CD4-positive, alpha-beta T cell (primary cell): ENCODE measurements at regions not wholly inside any gene's neighbourhood (a gene's known extent, or its start where the extent isn't known, plus 50 kb on each side); places are given as distances from the start of the nearest gene placed in this dataset.
"Not testable (repeated sequence)": the region's sequence is repeated elsewhere in the genome, so short reads cannot be mapped to it uniquely, and the experiment has no call there.

Experiments used
- ATAC-seq: fragments of 200-7000 bp; cut with Tn5 transposase; one replicate; pipeline ENCODE4 v1.10.0; 2022; ENCODE audit warnings: mild to moderate bottlenecking; ENCODE audit not compliant: poor library complexity
- CTCF ChIA-PET: fragments of 350-600 bp; sonication (Branson Sonifier 250); formaldehyde crosslinking; loops from one replicate; lab custom pipeline; 2021; ENCODE audit warnings: antibody characterized with exemption, inconsistent platforms; lab: Charles Lee
- POLR2A ChIA-PET: fragments of 350-600 bp; sonication (Branson Sonifier 250); formaldehyde crosslinking; loops from one replicate; lab custom pipeline; 2021; ENCODE audit warnings: antibody characterized with exemption, inconsistent platforms; lab: Charles Lee
- DNase-seq, 14 experiments: peaks; one replicate each; pipeline ENCODE4 v3.0.0-alpha.2; 2013 to 2020; ENCODE audit warnings: mixed read lengths in 2 of 14
- H3K27ac ChIP-seq, 2 donors: one replicate each; pipeline versions ENCODE4 v1.5.1 to v1.7.0; 2013; ENCODE audit warnings: low read length in 2 of 2, low read depth in 1 of 2, mild to moderate bottlenecking in 1 of 2
- H3K27me3 ChIP-seq, 2 experiments: 1 replicate in 1 of 2; 2 replicates in 1 of 2; pipeline versions ENCODE4 v1.6.1 to v1.7.0; 2013; ENCODE audit warnings: low read length in 2 of 2, control low read depth in 1 of 2, mild to moderate bottlenecking in 1 of 2, moderate library complexity in 1 of 2; ENCODE audit not compliant: insufficient read depth in 2 of 2, control insufficient read depth in 1 of 2
- H3K36me3 ChIP-seq: one replicate; pipeline ENCODE4 v1.6.1; 2013; ENCODE audit warnings: low read length, control low read depth; ENCODE audit not compliant: insufficient read depth
- H3K4me1 ChIP-seq: one replicate; pipeline ENCODE4 v1.6.1; 2013; ENCODE audit warnings: low read length, control low read depth; ENCODE audit not compliant: insufficient read depth
- H3K4me3 ChIP-seq: one replicate; pipeline ENCODE4 v1.5.1; 2013; ENCODE audit warnings: mild to moderate bottlenecking, low read length, moderate library complexity
- H3K9me3 ChIP-seq, 2 experiments: 1 replicate in 1 of 2; 2 replicates in 1 of 2; pipeline versions ENCODE4 v1.6.1 to v1.7.0; 2013; ENCODE audit warnings: low read length in 2 of 2, mild to moderate bottlenecking in 2 of 2, control low read depth in 1 of 2, moderate library complexity in 1 of 2; ENCODE audit not compliant: control insufficient read depth in 1 of 2, insufficient read depth in 1 of 2
- H3K27ac Mint-ChIP-seq: one replicate; pipeline ENCODE4 v1.8.0; 2020; ENCODE audit warnings: mixed read lengths
- H3K27me3 Mint-ChIP-seq: one replicate; pipeline ENCODE4 v1.8.0; 2021; ENCODE audit warnings: mixed read lengths
- H3K36me3 Mint-ChIP-seq: one replicate; pipeline ENCODE4 v1.8.0; 2021; ENCODE audit warnings: low read depth, mixed read lengths
- H3K4me1 Mint-ChIP-seq: one replicate; pipeline ENCODE4 v1.8.0; 2021; ENCODE audit warnings: low read depth, mixed read lengths
- H3K4me3 Mint-ChIP-seq: one replicate; pipeline ENCODE4 v1.8.0; 2020; ENCODE audit warnings: mild to moderate bottlenecking, mixed read lengths
- H3K9me3 Mint-ChIP-seq: one replicate; pipeline ENCODE4 v1.8.0; 2020; ENCODE audit warnings: mixed read lengths
- intact Hi-C, 2 experiments: fragments of 100-400 bp; cut with DNase I in 1 of 2; cut with micrococcal nuclease in 1 of 2; formaldehyde crosslinking; loops; one replicate each; pipeline versions ENCODE4 v1.15.1 to v1.9.0; 2023 to 2025; cut with DNase I, micrococcal nuclease
- TF ChIP-seq, protein P1 (sequence below): fragments of 200-600 bp; IDR thresholded peaks from one replicate; pipeline ENCODE4 v1.8.0; 2022; ENCODE audit warnings: antibody characterized with exemption, mild to moderate bottlenecking

DNA sequence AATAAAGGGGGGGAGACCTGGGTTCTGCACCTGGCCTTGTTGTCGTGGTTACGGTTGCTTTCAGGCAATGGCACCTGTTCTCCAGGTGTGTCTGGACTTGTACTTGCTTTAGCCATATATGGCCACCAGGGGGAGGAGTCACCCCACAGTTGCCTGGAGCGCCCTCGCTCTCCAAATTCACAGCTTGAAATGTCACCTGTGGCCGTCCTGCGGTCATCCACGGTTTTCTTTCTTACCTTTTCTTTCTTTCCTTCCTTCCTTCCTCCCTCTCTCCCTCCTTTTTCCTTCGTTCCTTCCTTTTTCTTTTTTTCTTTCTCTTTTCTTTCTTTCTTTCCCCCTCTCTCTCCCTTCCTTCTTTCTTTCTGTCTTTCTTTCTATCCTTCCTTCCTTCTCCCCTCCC is 157.2 kb upstream of the ZNF92 start:
- Histone ChIP-seq H3K4me3 (no peak overlapping the region), H3K36me3 (no peaks in the 10 kb centered on the region), H3K27ac (no peak overlapping the region), H3K9me3 (no peaks in the 10 kb centered on the region), H3K27me3 (no peaks in the 10 kb centered on the region), H3K4me1 (peaks cover 4% of the 10 kb centered on the region)
- Mint-ChIP-seq H3K36me3 (no peaks in the 10 kb centered on the region), H3K9me3 (no peaks in the 10 kb centered on the region), H3K27ac (no peak overlapping the region), H3K4me3 (no peak overlapping the region), H3K27me3 (no peaks in the 10 kb centered on the region), H3K4me1 (no peaks in the 10 kb centered on the region)
- TF ChIP-seq, protein P1, sequence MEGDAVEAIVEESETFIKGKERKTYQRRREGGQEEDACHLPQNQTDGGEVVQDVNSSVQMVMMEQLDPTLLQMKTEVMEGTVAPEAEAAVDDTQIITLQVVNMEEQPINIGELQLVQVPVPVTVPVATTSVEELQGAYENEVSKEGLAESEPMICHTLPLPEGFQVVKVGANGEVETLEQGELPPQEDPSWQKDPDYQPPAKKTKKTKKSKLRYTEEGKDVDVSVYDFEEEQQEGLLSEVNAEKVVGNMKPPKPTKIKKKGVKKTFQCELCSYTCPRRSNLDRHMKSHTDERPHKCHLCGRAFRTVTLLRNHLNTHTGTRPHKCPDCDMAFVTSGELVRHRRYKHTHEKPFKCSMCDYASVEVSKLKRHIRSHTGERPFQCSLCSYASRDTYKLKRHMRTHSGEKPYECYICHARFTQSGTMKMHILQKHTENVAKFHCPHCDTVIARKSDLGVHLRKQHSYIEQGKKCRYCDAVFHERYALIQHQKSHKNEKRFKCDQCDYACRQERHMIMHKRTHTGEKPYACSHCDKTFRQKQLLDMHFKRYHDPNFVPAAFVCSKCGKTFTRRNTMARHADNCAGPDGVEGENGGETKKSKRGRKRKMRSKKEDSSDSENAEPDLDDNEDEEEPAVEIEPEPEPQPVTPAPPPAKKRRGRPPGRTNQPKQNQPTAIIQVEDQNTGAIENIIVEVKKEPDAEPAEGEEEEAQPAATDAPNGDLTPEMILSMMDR: peak; percentile 66
- intact Hi-C loops: no loop called here
- ChIA-PET CTCF (interaction anchor here (0.7 to 0.8 kb wide), 2 partner anchors 266 to 356 kb away, joined by 3 to 6 read pairs; no protein-coding TSS in a partner anchor), POLR2A (no interaction called here)
- DNase-seq: peak; percentile 26 to 84 (median 42)
- peak; percentile 77 for ATAC-seq

DNA sequence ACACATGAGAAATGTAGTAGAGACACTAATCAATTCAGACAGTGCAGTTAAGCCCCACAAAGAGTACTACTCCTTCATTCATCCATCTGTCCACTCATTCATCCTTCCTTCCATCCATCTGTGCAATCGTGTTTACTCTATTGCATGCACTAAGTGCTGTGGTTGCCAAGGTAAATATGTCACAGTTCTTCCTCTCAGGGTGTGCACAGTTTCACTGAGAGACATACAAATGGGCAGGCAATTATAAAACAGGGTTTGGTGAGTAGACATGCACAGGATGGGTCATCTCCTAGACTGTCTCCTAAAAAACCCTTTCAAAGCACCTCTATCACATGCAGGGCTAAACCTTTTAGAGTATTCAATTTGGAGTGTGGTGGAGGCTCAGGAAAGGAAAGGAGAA is 160.4 kb upstream of the ZNF92 start:
- H3K4me1 Mint-ChIP-seq, H3K27me3 ChIP-seq, H3K4me3 ChIP-seq, intact Hi-C loops, H3K4me3 Mint-ChIP-seq, H3K9me3 ChIP-seq, ATAC-seq, DNase-seq, H3K36me3 Mint-ChIP-seq, H3K27ac ChIP-seq, H3K4me1 ChIP-seq, H3K27ac Mint-ChIP-seq, H3K36me3 ChIP-seq, CTCF ChIA-PET, POLR2A ChIA-PET, H3K9me3 Mint-ChIP-seq, H3K27me3 Mint-ChIP-seq: not testable (repeated sequence)

DNA sequence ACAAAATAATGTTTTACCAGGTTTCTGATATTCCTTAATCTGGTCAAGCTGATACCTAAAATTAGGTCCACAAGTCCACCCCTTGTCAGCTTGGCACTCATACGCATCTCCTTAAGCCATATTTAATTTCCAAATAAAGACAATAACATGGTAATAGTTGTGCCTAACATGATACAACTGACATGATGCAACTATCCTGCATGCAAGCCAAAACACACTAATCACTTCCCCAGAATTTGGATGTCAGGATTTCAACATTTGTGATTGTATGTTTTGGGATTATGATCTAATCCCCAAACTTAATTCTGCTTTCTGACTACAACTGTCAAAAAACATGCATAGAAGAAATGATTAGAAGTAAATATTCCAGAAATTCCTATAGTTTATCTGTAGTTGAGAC is 174.4 kb upstream of the ZNF92 start:
- H3K36me3 Mint-ChIP-seq, CTCF ChIA-PET, H3K27me3 ChIP-seq, intact Hi-C loops, H3K27ac Mint-ChIP-seq, H3K4me3 Mint-ChIP-seq, H3K4me1 Mint-ChIP-seq, H3K4me3 ChIP-seq, H3K9me3 Mint-ChIP-seq, H3K27me3 Mint-ChIP-seq, H3K9me3 ChIP-seq, H3K4me1 ChIP-seq, ATAC-seq, H3K27ac ChIP-seq, H3K36me3 ChIP-seq, POLR2A ChIA-PET, DNase-seq: not testable (repeated sequence)

DNA sequence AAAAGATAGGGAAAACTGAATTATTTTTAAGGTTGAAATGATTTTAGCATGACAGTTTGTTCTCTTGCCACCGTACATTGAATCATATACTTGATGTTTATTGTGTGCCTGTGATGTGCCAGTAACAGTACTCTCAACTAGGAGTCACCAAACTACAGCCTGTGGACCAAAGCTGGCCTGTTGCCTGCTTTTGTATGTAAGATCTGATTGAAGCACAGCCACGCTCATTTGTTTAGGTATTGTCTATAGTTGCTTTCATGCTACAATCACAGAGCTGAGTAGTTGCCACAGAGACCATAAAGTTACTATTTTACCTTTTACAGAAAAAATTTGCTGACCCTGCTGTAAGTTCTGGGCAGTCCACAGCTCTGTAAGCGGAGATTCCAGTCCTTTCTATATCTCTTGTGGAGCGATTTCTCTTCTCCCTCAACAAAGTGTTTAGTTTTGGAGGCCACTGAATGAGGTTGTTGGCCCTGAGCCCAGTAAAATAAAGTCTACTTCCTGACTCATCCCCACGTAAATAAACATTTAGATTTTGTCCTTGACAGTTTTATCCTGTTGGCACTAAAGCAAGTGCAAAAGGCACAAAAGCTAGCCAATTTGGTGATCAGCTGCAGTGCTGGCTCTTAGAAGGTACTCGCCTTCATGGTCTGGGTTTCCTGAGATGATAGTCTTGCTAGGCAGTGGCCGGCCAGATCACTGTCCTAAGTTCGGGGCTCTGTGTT is 180.2 kb upstream of the ZNF92 start:
- H3K9me3 Mint-ChIP-seq, CTCF ChIA-PET, intact Hi-C loops: not testable (repeated sequence)

DNA sequence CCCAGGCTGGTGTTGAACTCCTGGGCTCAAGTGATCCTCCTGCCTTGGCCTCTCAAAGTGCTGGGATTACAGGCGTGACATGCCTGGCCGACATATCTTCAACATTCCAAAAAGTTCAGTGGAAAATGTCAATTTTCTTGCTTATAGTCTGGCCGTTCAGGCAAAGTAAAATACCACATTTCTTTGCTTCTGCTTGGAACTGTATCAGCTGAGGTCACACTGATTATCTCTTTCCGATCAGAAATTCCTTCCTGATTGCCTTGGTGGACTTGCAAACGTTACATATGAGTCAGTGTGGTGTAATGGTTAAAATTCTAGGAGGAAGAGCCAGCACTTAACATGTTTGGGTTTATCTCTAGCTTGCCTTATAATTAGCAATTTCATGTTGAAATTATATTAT is 170.6 kb upstream of the ERV3-1 start:
- H3K4me3 Mint-ChIP-seq: not testable (repeated sequence)

More for the DNA sequence above, 180.2 kb upstream of the ZNF92 start:
- DNase-seq, H3K27ac ChIP-seq, H3K36me3 ChIP-seq, H3K27me3 Mint-ChIP-seq, POLR2A ChIA-PET, H3K4me3 ChIP-seq, H3K9me3 ChIP-seq, H3K27ac Mint-ChIP-seq, H3K36me3 Mint-ChIP-seq, H3K4me1 Mint-ChIP-seq, ATAC-seq, H3K27me3 ChIP-seq, H3K4me3 Mint-ChIP-seq, H3K4me1 ChIP-seq: not testable (repeated sequence)

DNA sequence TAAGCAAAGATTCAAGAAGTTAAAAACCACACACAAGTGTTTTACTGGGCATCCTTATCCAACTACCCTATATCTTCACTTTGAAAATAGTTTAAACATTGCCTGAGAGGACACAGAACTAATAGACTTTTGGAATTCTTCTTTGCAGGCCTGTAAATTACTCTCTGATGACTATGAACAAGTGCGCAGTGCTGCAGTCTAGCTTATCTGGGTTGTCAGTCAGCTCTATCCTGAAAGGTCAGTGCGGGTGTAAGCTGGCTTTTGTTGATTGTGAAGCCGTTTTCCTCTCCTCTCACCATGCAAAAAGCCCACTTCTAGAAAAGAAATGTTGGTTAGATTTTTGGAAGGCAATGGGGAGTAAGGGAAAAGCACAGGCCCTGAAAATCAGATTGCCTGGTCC is 143.6 kb upstream of the ERV3-1 start:
- POLR2A ChIA-PET, H3K27me3 ChIP-seq, ATAC-seq, H3K27me3 Mint-ChIP-seq, H3K36me3 ChIP-seq, H3K4me1 ChIP-seq, DNase-seq, H3K4me3 Mint-ChIP-seq, H3K9me3 Mint-ChIP-seq, CTCF ChIA-PET, H3K27ac Mint-ChIP-seq, H3K27ac ChIP-seq, H3K9me3 ChIP-seq, H3K4me3 ChIP-seq, H3K4me1 Mint-ChIP-seq, H3K36me3 Mint-ChIP-seq, intact Hi-C loops: not testable (repeated sequence)

More for the DNA sequence above, 170.6 kb upstream of the ERV3-1 start:
- H3K27me3 Mint-ChIP-seq, intact Hi-C loops, H3K36me3 Mint-ChIP-seq, DNase-seq, H3K27me3 ChIP-seq, H3K4me1 Mint-ChIP-seq, ATAC-seq, H3K27ac Mint-ChIP-seq, H3K4me3 ChIP-seq, POLR2A ChIA-PET, H3K36me3 ChIP-seq, CTCF ChIA-PET, H3K27ac ChIP-seq, H3K9me3 Mint-ChIP-seq, H3K9me3 ChIP-seq, H3K4me1 ChIP-seq: not testable (repeated sequence)
